ENCODE measurements at regions not wholly inside any gene's neighbourhood (a gene's known extent, or its start where the extent isn't known, plus 50 kb on each side); places are given as distances from the start of the nearest gene placed in this dataset.

- DNase-seq (ENCODE audit: low spot score), result no peak
- CTCF ChIA-PET, result no interaction called here
- TF ChIP-seq CTCF (conservative IDR thresholded peaks at IDR 0.05; ENCODE audit: low read depth), result no peak
- POLR2A ChIA-PET (ENCODE audit: low non-redundant PET), result no interaction called here
- no peak overlapping the region for H3K27ac ChIP-seq
These were observed 254.4 kb upstream of the EXOC2 start for GRCh38 chr6:947235-947934.

- TF ChIP-seq CTCF (conservative IDR thresholded peaks at IDR 0.05; ENCODE audit: low read depth), result no peak
- ChIA-PET CTCF (no interaction called here), POLR2A (ENCODE audit: low non-redundant PET) (no interaction called here)
- no peak for DNase-seq (ENCODE audit: low spot score)
- no peak overlapping the region for H3K27ac ChIP-seq
These were observed 253.6 kb upstream of the EXOC2 start for GRCh38 chr6:946546-946945.

GRCh38 chr6:939526-940252, 246.8 kb upstream of the EXOC2 start:
- no peak for DNase-seq (ENCODE audit: low spot score)
- CTCF ChIA-PET, result no interaction called here
- no peak overlapping the region for H3K27ac ChIP-seq
- no peak for TF ChIP-seq CTCF (conservative IDR thresholded peaks at IDR 0.05; ENCODE audit: low read depth)
- POLR2A ChIA-PET (ENCODE audit: low non-redundant PET), result no interaction called here

- POLR2A ChIA-PET (ENCODE audit: low non-redundant PET), result no interaction called here
- H3K27ac ChIP-seq, result no peak overlapping the region
- TF ChIP-seq CTCF (conservative IDR thresholded peaks at IDR 0.05; ENCODE audit: low read depth), result no peak
- CTCF ChIA-PET, result no interaction called here
- DNase-seq (ENCODE audit: low spot score), result no peak
These were observed 246.0 kb upstream of the EXOC2 start for GRCh38 chr6:938916-939315.

- POLR2A ChIA-PET (ENCODE audit: low non-redundant PET), result no interaction called here
- CTCF ChIA-PET, result no interaction called here
- H3K27ac ChIP-seq, result no peak overlapping the region
- TF ChIP-seq CTCF (conservative IDR thresholded peaks at IDR 0.05; ENCODE audit: low read depth), result no peak
- no peak for DNase-seq (ENCODE audit: low spot score)
These were observed 245.4 kb upstream of the EXOC2 start for GRCh38 chr6:938271-938905.

- ChIA-PET POLR2A (ENCODE audit: low non-redundant PET) (no interaction called here), CTCF (no interaction called here)
- no peak for DNase-seq (ENCODE audit: low spot score)
- TF ChIP-seq CTCF (conservative IDR thresholded peaks at IDR 0.05; ENCODE audit: low read depth), result no peak
- no peak overlapping the region for H3K27ac ChIP-seq
These were observed 242.6 kb upstream of the EXOC2 start for GRCh38 chr6:935582-935981.

Measured in RWPE1 (cell line).